Progenitor cell of endocrine pancreas (in vitro differentiated cells): ENCODE measurements at regions not wholly inside any gene's neighbourhood (a gene's known extent, or its start where the extent isn't known, plus 50 kb on each side); places are given as distances from the start of the nearest gene placed in this dataset. TPM values are rescaled to one million over a fixed set of nuclear protein-coding genes. Genes with fewer than 3 reads are reported as not detected.

Experiments used
- DNase-seq: peaks from one replicate; pipeline ENCODE4 v3.0.0; 2021; ENCODE audit warnings: low spot score; ENCODE audit not compliant: unreplicated experiment
- H3K27ac Mint-ChIP-seq: 2 replicates; pipeline ENCODE4 v1.8.0; 2021; ENCODE audit warnings: mild to moderate bottlenecking, moderate library complexity, mixed read lengths
- H3K27me3 Mint-ChIP-seq: 2 replicates; pipeline ENCODE4 v1.8.0; 2021; ENCODE audit warnings: mixed read lengths
- H3K36me3 Mint-ChIP-seq: 2 replicates; pipeline ENCODE4 v1.8.0; 2022; ENCODE audit warnings: mixed read lengths; ENCODE audit not compliant: insufficient read depth
- H3K4me1 Mint-ChIP-seq: 2 replicates; pipeline ENCODE4 v1.8.0; 2021; ENCODE audit warnings: low read depth, mixed read lengths
- H3K4me3 Mint-ChIP-seq: 2 replicates; pipeline ENCODE4 v1.8.0; 2021; ENCODE audit warnings: low read depth, mild to moderate bottlenecking, moderate library complexity, mixed read lengths
- H3K9me3 Mint-ChIP-seq: 2 replicates; pipeline ENCODE4 v1.8.0; 2021; ENCODE audit warnings: low read depth, mixed read lengths
- CTCF ChIP-seq: fragments of 200-600 bp; sonication (generic); IDR thresholded peaks from one replicate; pipeline ENCODE4 v1.5.0; 2021; ENCODE audit warnings: antibody characterized with exemption, mild to moderate bottlenecking; ENCODE audit not compliant: unreplicated experiment
- microRNA-seq: library from miRNA; unstranded; fragments of <30 nt; microRNA quantifications from one replicate; pipeline ENCODE4 v1.1.0, GENCODE V29; 2020; ENCODE audit warnings: borderline number of aligned reads; ENCODE audit not compliant: unreplicated experiment

DNA sequence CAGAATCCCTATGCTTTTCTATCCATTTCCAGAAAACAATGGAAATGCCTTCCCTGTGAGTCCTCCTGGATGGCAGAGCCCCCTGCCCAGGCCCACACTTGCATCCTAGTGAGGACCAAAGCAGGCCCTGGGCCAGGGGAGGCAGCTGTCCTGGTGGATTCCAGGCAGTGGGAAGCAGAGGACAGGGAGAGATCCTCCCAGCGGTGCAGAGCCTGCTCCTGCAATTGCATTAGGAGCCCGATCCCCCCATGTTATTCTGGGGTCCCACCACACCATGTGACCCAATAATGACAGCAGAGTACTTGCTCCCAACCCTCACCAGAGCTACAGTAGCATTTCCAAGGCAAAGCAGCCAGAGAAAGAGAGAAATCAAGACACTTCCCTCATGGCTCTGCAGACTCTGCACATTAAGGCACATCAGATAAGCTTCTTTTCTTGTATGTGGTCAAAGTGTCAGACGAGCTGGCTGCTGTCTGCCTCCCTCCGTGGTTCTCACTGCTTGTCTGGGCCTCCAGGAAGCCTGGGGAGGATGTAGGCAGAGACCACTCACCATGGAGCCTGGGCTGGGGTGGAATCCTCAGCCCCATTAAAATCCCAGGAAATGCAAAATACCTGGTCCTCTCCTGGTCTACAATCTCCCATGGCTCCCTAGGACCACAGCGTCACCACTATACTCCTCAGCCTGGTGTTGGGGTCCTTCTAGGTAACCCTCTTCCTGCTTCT, 54.9 kb upstream of the RUNX3 start:
- no peak for TF ChIP-seq CTCF
- Mint-ChIP-seq H3K4me1 (no peaks in the 10 kb centered on the region), H3K27ac (no peak overlapping the region), H3K9me3 (no peaks in the 10 kb centered on the region), H3K36me3 (no peaks in the 10 kb centered on the region), H3K27me3 (peaks cover 18% of the 10 kb centered on the region), H3K4me3 (no peak overlapping the region)
- no peak for DNase-seq

- no peak for DNase-seq
- no peaks in the 10 kb centered on the region for H3K4me1 Mint-ChIP-seq
- no peaks in the 10 kb centered on the region for H3K9me3 Mint-ChIP-seq
- no peak for TF ChIP-seq CTCF
- no peak overlapping the region for H3K4me3 Mint-ChIP-seq
- no peaks in the 10 kb centered on the region for H3K36me3 Mint-ChIP-seq
- H3K27me3 Mint-ChIP-seq, result peaks cover 13% of the 10 kb centered on the region
- H3K27ac Mint-ChIP-seq, result no peak overlapping the region
Measured at GRCh38 chr1:24984300-24984699, 54.2 kb upstream of the RUNX3 start.

GRCh38 chr1:24983006-24983680, 53.1 kb upstream of the RUNX3 start:
- no peak for DNase-seq
- Mint-ChIP-seq H3K4me3 (no peak overlapping the region), H3K4me1 (no peaks in the 10 kb centered on the region), H3K36me3 (no peaks in the 10 kb centered on the region), H3K27me3 (peaks cover 13% of the 10 kb centered on the region), H3K9me3 (no peaks in the 10 kb centered on the region), H3K27ac (no peak overlapping the region)
- TF ChIP-seq CTCF, result no peak

GRCh38 chr1:24981631-24982005, 51.5 kb upstream of the RUNX3 start:
- Mint-ChIP-seq H3K9me3 (peaks cover 3% of the 10 kb centered on the region), H3K4me1 (no peaks in the 10 kb centered on the region), H3K27ac (no peak overlapping the region), H3K36me3 (no peaks in the 10 kb centered on the region), H3K27me3 (peaks cover 16% of the 10 kb centered on the region), H3K4me3 (no peak overlapping the region)
- TF ChIP-seq CTCF, result no peak
- no peak for DNase-seq

DNA sequence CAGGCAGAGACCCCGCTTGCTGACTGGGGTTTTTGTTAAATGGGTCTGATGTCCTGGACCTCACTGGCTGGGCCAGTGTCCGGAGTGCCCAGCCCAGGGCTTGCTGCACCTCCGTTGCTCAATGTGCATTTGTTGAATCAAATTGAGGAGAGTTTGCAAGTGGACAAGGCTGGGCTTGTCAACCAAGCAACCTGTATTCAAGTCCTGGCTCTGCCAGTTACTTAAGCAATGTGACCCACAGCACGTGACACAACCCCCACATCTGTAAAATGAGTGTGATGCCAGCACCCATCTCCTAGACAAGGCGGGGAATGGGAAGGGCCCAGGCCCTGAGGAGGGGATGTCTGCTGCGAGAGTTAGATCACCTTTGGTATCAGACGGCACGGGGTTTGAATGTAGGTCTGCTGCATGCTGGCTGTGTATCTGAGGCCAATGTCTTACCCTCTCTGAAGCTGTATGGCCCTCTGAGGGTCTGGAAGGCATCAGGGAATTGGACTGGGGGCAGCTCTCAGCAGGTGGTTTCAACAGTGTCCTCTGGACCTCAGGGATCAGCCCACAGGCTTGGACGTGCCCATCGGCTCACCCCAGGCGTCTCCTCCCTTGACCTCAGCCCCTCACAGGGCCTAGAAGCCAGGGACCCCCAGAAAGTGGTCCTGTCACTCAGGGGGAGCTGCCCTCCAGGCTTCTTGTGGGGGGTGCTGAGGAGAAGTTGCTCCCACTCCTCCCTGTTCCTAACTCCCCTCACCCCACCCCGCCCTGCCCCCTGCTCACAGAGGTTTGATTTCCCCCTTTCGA, 51.0 kb upstream of the RUNX3 start:
- H3K27me3 Mint-ChIP-seq, result peaks cover 16% of the 10 kb centered on the region
- H3K4me3 Mint-ChIP-seq, result no peak overlapping the region
- peaks cover 6% of the 10 kb centered on the region for H3K9me3 Mint-ChIP-seq
- no peak for TF ChIP-seq CTCF
- DNase-seq, result no peak
- no peak overlapping the region for H3K27ac Mint-ChIP-seq
- no peaks in the 10 kb centered on the region for H3K36me3 Mint-ChIP-seq
- H3K4me1 Mint-ChIP-seq, result no peaks in the 10 kb centered on the region

Small RNAs in the stretch of these regions (microRNA-seq; reads per million reads assigned to microRNA genes)
- not detected for gene MIR4425
